GM18508 (cell line): ENCODE measurements at regions not wholly inside any gene's neighbourhood (a gene's known extent, or its start where the extent isn't known, plus 50 kb on each side); places are given as distances from the start of the nearest gene placed in this dataset.
A peak's percentile ranks its signal among the peaks of the same experiment; 100 is the strongest.

Source experiments
- ATAC-seq: cut with Tn5 transposase; IDR thresholded peaks from one replicate; pipeline ENCODE4 v1.9.1; 2021; ENCODE audit warnings: moderate number of reproducible peaks; ENCODE audit not compliant: insufficient read depth, unreplicated experiment

GRCh38 chr11:80533463-80533862 is 1092.6 kb upstream of the TENM4 start:
- no peak for ATAC-seq

DNA sequence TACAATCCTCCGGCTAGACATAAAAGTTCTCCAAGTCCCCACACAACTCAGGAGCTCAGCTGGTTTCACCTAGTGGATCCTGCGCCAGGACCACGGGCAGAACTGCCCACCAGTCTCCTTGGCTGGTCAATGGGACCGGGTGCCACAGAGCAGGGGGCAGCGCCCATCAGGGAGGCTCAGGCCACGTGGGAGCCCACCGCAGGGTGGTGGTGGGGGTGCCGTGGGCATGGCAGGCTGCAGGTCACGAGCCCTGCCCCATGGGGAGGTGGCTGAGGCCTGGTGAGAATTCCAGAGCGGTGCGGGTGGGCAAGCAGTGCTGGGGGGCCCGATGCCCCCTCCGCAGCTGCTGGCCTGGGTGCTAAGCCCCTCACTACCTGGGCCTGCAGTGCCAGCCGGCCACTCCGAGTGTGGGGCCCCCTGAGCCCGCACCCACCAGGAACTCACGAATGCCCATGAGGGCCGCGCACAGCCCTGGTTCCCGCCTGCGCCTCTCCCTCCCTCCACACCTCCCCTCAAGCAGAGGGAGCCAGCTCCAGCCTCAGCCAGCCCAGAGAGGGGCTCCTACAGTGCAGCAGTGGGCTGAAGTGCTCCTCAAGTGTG is 1091.9 kb upstream of the TENM4 start:
- no peak for ATAC-seq

- ATAC-seq = no peak
Observed at GRCh38 chr11:80529726-80530125, 1088.9 kb upstream of the TENM4 start.

DNA sequence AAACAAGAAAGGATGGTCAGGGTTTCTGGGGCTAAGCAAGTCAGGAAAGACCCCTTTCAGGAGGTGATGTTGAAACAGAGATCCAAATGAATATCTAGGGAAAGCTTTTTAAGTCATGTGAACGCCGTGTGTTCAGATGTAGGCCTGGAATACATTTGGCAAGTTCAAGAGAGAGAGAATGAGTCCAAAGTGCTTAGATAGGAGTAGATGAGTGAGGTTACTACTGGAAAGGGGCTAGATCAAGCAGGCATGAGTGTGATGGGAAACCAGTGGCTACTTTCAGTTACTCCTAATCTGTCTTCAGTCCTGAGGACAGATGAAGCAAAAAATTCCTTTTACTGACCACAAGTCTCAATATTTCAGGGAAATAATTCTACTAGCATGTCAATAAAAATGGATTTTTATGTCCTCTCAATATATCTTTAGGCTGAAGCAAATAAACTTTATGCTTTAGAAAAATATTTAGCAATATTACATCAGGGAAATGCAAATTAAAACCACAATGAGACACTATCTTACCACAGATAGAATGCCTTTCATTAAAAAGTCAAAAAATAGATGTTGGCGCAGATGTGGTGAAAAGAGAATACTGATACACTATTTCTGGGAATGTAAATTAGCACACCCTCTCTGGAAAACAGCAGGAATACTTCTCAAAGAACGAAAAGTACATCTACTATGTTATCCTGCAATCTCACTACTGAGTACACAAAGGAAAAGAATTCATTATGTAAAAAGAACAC is 1085.0 kb upstream of the TENM4 start:
- ATAC-seq = no peak

DNA sequence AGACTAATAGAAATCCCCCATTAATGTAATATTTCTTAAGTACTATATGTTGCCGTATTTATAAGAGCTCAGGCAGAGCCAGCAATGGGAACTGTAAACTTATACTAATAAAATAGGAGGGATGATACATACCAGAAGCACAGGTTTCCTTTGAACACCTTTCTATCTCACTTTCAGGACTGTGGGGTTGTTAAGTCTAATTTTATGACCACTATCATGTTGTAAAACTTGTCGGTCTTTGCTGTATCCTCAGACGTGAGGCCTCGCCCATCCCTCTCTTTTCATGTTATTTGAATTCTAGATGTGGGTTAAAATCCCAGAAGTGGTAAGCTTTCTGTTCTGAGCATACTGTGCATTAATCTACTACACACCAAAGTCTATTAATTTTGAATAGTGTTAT is 1083.5 kb upstream of the TENM4 start:
- ATAC-seq = no peak

DNA sequence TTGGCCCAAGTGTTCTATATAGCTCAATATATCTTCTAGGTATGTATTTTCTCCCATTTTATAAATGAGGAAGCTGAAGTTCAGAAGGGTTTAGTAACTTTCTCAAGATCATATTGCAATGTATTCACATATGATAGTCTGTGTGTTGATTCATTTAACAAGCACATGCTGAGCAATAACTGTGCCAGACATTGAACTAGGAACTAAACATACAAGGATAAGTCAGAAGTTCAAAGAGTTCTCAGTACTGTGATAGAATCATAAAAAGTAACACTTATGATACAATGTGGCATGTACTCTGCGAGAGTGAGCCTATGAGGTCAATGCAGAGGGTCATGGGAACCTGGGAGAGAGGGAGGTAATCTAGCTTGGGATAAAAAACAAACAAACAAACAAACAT is 1082.2 kb upstream of the TENM4 start:
- ATAC-seq = no peak

DNA sequence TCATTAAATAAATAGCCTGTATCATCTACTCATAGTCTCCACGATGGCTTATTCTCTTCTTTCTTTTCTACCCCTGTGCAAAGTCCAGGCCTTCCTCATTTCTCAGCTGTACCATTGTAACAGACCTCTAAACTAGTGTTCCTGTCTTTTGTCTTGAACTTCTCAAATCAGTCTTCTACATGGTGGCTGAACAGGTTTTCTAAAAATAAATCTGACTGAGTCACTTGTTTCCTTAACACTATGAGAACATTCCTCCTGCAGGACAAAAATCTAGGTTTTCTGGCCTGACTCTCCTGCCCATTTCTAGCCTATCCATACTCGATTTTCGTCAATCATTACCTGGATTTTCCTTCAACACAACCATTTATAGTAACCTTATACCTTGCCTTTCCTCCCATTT is 1080.8 kb upstream of the TENM4 start:
- ATAC-seq = no peak

- no peak for ATAC-seq
Observed at GRCh38 chr11:80520507-80520887, 1079.7 kb upstream of the TENM4 start.

- ATAC-seq = no peak
Observed at GRCh38 chr11:80519596-80520506, 1079.0 kb upstream of the TENM4 start.

- no peak for ATAC-seq
Observed at GRCh38 chr11:80517701-80518100, 1076.9 kb upstream of the TENM4 start.

- ATAC-seq = peak; percentile 50
Observed at GRCh38 chr11:80515097-80515496, 1074.3 kb upstream of the TENM4 start.

DNA sequence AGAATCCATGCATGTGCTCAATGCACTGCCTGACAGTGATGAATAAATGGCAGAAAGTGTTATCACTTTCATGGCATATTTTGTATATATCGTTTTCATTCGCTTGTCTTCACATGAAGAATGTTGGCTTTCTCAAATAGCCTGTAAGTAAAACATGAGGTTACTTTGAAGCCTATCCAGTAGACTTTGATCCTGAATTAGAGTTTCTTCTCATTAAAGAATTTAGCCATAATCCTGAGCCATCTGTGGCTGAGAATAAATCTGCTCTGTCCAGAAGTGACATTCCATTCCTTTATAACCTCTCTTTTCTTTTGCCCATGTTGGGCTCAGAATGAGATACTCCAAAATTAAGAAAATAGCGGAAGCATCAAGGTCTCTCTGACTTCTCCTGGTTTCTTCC is 1071.7 kb upstream of the TENM4 start:
- no peak for ATAC-seq

DNA sequence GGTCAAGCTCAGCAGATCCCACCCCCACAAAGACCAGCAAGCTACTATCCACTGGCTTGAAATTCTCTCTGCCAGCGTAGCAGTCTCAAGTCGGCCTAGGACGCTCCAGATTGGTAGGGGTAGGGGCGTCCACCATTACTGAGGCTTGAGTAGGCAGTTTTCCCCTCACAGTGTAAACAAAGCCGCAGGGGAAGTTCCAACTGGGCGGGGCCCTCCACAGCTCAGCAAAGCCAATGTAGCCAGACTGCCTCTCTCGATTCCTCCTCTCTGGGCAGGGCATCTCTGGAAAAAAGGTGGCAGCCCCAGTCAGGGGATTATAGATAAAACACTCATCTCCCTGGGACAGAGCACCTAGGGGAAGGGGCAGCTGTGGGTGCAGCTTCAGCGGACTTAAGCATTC is 1064.9 kb upstream of the TENM4 start:
- ATAC-seq = no peak

DNA sequence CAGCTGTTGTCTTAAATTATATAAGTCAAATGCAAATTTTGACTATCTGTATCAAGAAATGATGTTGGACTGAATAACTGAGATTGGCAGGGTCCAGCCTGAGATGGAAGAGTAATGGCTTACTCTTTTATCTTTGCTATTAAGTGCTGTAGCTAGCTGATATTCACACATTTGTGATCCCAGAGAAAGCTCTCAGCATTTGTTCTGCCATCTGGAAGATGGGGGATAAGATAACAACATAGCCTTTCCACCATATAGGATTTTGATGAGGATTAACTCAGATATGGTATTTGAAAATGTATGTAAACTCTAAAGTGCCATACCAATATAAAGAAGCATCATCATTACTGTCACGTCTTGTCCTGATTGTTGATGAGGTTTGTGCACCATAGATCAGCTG is 1063.2 kb upstream of the TENM4 start:
- no peak for ATAC-seq

GRCh38 chr11:80502511-80502910 is 1061.7 kb upstream of the TENM4 start:
- ATAC-seq = no peak

DNA sequence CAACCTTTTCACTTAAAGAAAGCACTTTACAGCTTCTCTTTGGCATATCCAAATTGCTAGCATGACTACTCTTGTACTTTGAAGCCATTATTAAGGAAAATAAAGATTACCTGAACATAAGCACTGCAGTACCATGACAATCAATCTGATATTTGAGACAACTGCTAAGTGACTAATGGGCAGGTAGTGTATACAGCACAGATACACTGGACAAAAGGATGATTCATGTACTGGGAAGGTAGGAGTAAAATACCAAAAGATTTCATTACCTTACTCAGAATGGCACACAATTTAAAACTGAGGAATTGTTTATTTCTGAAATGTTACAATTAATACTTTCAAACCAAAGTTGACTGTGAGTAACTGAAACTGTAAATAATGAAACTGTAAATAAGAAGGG is 1054.3 kb upstream of the TENM4 start:
- ATAC-seq = no peak

DNA sequence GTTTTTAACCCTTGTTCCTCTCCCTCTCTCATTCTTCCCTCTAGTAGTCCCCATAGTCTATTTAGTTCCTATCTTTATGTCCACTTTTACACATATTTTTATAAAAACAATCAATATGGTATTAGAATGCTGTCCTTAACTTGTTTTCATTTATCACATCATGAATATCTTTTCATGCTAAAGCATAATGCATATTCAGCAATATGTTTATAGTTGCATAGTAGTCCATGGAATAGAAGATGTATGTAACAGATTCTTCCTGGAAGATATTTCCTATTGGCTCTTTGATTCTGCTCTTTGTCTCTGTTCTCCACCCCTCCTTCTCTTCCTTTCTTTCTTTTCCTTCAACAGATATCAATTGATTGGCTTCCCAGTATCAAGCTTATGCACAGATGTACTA is 1047.1 kb upstream of the TENM4 start:
- ATAC-seq = no peak

DNA sequence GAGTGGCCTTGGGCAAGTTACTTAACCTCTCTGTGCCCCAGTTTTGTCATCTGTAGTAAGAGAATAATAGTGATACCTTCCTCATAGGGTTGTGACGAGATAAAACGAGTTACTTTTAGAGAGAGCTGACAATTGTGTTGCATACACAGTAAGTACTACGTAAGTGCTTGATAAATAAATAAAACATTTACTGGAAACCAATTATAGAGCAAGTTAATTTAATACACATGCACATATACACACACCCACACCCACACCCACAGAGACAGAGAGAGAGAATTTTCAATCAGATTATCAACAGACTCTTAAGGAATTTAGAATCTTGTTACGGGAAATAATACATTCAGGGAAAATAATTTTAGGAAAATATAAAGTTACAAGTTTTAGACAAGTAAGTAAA is 1045.8 kb upstream of the TENM4 start:
- no peak for ATAC-seq

DNA sequence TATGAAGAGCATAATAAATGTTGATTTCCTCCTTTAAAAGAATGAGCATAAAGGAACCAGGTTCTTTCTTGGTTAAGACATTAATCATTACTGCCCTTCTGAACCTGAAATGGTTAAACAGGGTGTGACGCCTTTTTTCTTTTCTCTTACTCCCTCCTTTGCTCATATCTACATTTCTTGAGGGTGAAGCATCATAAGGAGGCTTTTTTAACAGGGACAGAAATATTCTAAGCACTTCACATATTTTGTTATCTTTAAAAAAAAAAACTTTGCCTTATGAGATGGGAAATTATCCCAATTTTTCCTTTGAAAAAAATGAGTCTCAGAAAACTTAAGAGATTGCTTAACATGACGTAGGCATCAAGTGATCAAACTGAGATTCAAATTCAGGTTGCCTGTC is 1036.3 kb upstream of the TENM4 start:
- no peak for ATAC-seq

GRCh38 chr11:80473562-80473961 is 1032.7 kb upstream of the TENM4 start:
- ATAC-seq = peak; percentile 95

- no peak for ATAC-seq
Observed at GRCh38 chr11:80469871-80470270, 1029.0 kb upstream of the TENM4 start.
